ENCODE measurements at regions not wholly inside any gene's neighbourhood (a gene's known extent, or its start where the extent isn't known, plus 50 kb on each side); places are given as distances from the start of the nearest gene placed in this dataset.

DNA sequence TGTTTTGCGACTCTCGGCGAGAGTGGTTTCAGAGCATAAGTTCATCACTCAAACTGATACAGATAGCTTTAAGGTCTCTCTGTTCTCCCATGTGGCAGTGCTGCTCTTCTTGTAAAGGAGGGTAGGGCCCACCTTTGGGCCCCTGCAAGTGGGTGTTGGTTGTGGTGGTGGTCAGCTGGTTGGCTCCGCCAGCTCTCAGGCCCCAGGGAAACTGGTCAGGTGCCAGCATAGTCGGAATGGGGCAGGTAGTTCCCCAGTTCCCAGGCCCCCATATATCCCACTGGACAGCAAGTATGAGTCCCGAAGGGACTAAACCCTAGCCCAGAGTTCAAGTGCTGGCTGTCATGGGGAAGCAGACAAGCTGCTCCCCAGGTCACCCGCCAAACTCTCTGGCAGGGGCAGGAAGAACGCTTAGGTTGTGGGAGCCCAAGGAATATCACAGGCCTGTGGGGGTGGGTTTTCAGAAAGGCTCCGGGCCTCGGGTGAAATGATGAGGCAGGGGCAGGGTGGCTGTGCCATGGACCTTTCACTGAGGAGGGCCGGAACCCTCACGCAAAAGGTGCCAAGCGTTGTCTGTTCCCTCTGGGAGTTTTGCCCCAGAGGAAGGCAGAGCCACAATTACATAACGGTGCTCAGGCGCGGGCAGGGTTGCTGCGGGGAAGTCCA, 185.1 kb downstream of the EFHB start:
- H3K27me3 Mint-ChIP-seq (ENCODE audit: unreplicated experiment), result no peaks in the 10 kb centered on the region
- no peak overlapping the region for H3K27ac Mint-ChIP-seq (ENCODE audit: unreplicated experiment)
- no peaks in the 10 kb centered on the region for H3K36me3 Mint-ChIP-seq (ENCODE audit: unreplicated experiment)

DNA sequence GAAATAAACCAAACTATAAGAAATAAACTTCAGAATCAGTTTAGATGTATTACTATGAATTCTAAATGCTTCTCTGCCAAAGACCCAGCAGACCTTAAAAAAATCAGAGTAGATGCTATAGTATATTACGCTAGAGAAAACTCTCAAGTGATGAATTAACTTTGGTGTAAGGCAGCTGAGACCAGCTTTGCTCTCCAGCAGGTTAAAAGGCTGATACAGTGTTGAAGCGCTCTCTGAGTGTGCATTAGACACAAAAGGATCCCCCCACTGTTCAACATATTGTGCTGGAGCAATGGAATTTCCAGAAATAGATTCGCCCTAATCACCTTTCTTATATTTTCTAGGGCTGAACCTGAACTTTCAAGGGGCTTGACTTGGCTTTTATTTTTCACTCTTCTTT, 190.0 kb downstream of the EFHB start:
- DNase-seq (ENCODE audit: extremely low spot score, unreplicated experiment), result no peak
- Mint-ChIP-seq H3K4me3 (ENCODE audit: unreplicated experiment) (no peak overlapping the region), H3K27ac (ENCODE audit: unreplicated experiment) (no peak overlapping the region), H3K4me1 (ENCODE audit: unreplicated experiment) (no peaks in the 10 kb centered on the region), H3K36me3 (ENCODE audit: unreplicated experiment) (no peaks in the 10 kb centered on the region), H3K9me3 (ENCODE audit: unreplicated experiment) (no peaks in the 10 kb centered on the region), H3K27me3 (ENCODE audit: unreplicated experiment) (no peaks in the 10 kb centered on the region)
- TF ChIP-seq, protein P1, sequence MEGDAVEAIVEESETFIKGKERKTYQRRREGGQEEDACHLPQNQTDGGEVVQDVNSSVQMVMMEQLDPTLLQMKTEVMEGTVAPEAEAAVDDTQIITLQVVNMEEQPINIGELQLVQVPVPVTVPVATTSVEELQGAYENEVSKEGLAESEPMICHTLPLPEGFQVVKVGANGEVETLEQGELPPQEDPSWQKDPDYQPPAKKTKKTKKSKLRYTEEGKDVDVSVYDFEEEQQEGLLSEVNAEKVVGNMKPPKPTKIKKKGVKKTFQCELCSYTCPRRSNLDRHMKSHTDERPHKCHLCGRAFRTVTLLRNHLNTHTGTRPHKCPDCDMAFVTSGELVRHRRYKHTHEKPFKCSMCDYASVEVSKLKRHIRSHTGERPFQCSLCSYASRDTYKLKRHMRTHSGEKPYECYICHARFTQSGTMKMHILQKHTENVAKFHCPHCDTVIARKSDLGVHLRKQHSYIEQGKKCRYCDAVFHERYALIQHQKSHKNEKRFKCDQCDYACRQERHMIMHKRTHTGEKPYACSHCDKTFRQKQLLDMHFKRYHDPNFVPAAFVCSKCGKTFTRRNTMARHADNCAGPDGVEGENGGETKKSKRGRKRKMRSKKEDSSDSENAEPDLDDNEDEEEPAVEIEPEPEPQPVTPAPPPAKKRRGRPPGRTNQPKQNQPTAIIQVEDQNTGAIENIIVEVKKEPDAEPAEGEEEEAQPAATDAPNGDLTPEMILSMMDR (IDR thresholded peaks at IDR 0.05), result no peak

More for the DNA sequence above, 185.1 kb downstream of the EFHB start:
- Mint-ChIP-seq H3K9me3 (ENCODE audit: unreplicated experiment) (peaks cover 3% of the 10 kb centered on the region), H3K4me3 (ENCODE audit: unreplicated experiment) (no peak overlapping the region), H3K4me1 (ENCODE audit: unreplicated experiment) (no peaks in the 10 kb centered on the region)
- TF ChIP-seq, protein P1 (IDR thresholded peaks at IDR 0.05), result no peak
- no peak for DNase-seq (ENCODE audit: extremely low spot score, unreplicated experiment)

DNA sequence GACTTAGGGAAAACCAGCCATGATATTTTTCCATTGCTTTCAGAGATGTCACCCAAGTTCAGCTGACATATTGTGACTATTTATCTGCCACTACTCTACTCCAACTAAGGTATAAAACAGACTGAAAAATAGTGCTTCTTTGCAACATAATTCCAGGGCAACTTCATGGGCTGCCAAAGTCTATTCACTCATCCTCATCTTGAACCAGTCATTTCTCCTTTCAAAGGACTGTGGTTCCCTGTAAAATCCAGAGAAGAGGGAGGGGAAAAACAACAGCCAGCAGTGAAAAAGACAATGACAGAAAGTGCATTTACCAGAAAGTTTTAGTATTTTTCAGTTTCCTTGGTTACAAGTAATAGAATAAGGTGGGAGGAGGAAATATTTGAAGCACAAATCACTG, 191.1 kb downstream of the EFHB start:
- TF ChIP-seq, protein P1 (IDR thresholded peaks at IDR 0.05), result no peak
- DNase-seq (ENCODE audit: extremely low spot score, unreplicated experiment), result no peak
- no peaks in the 10 kb centered on the region for H3K27me3 Mint-ChIP-seq (ENCODE audit: unreplicated experiment)
- no peak overlapping the region for H3K27ac Mint-ChIP-seq (ENCODE audit: unreplicated experiment)
- no peak overlapping the region for H3K4me3 Mint-ChIP-seq (ENCODE audit: unreplicated experiment)
- no peaks in the 10 kb centered on the region for H3K9me3 Mint-ChIP-seq (ENCODE audit: unreplicated experiment)
- H3K4me1 Mint-ChIP-seq (ENCODE audit: unreplicated experiment), result no peaks in the 10 kb centered on the region
- no peaks in the 10 kb centered on the region for H3K36me3 Mint-ChIP-seq (ENCODE audit: unreplicated experiment)

- H3K9me3 Mint-ChIP-seq (ENCODE audit: unreplicated experiment), result no peaks in the 10 kb centered on the region
- no peaks in the 10 kb centered on the region for H3K36me3 Mint-ChIP-seq (ENCODE audit: unreplicated experiment)
- no peak overlapping the region for H3K27ac Mint-ChIP-seq (ENCODE audit: unreplicated experiment)
- no peak for DNase-seq (ENCODE audit: extremely low spot score, unreplicated experiment)
- no peaks in the 10 kb centered on the region for H3K4me1 Mint-ChIP-seq (ENCODE audit: unreplicated experiment)
- H3K4me3 Mint-ChIP-seq (ENCODE audit: unreplicated experiment), result no peak overlapping the region
- TF ChIP-seq, protein P1 (IDR thresholded peaks at IDR 0.05), result no peak
- no peaks in the 10 kb centered on the region for H3K27me3 Mint-ChIP-seq (ENCODE audit: unreplicated experiment)
These were observed 194.5 kb downstream of the EFHB start for GRCh38 chr3:19739504-19739903.

DNA sequence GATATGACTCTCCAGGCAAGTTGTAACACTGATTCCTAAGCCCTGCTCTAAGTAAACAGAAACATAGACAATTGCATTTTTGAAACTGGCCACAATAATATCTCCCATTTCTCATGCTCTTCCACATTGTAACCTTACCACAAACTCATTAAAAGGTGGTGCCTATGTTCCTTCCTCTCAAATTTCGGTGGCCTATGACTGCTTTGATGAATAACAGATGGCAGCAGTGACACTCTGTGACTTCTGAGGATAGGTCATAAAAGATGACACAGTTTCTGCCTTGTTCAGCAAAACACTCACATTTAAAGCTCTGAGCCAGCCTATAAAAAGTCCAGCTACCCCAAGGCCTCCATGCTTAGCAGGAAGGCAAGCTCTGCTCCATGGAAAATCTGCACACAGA, 195.2 kb downstream of the EFHB start:
- TF ChIP-seq, protein P1 (IDR thresholded peaks at IDR 0.05), result no peak
- H3K4me3 Mint-ChIP-seq (ENCODE audit: unreplicated experiment), result no peak overlapping the region
- H3K27ac Mint-ChIP-seq (ENCODE audit: unreplicated experiment), result no peak overlapping the region
- H3K36me3 Mint-ChIP-seq (ENCODE audit: unreplicated experiment), result no peaks in the 10 kb centered on the region
- H3K27me3 Mint-ChIP-seq (ENCODE audit: unreplicated experiment), result no peaks in the 10 kb centered on the region
- no peak for DNase-seq (ENCODE audit: extremely low spot score, unreplicated experiment)
- H3K4me1 Mint-ChIP-seq (ENCODE audit: unreplicated experiment), result no peaks in the 10 kb centered on the region
- H3K9me3 Mint-ChIP-seq (ENCODE audit: unreplicated experiment), result no peaks in the 10 kb centered on the region
